GM19025 (cell line): ENCODE measurements at regions not wholly inside any gene's neighbourhood (a gene's known extent, or its start where the extent isn't known, plus 50 kb on each side); places are given as distances from the start of the nearest gene placed in this dataset.
"Not testable (repeated sequence)": the region's sequence is repeated elsewhere in the genome, so short reads cannot be mapped to it uniquely, and the experiment has no call there.

ENCODE experiments used
- ATAC-seq: cut with Tn5 transposase; IDR thresholded peaks from one replicate; pipeline ENCODE4 v1.9.1; 2021; ENCODE audit warnings: mild to moderate bottlenecking, low read depth, moderate library complexity; ENCODE audit not compliant: unreplicated experiment

DNA sequence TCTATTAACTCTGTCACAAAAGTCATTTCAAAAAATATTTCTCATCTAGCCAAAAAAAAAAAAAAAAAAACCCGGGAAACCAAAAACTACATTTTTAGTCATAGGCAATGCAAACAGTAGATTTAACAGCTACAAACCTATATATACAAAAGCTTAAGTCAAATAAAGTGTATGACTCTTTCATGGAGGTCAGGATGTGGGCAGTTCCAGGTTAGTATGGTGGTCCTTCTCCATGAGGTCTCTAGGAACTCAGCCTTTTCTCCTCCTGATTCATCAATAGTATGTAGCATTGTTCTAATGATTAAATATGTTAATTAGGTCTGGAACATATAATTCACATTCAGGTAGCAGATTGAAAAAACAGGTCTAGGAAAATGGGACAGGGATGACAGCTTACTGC, 586.5 kb downstream of the SLC16A7 start:
- no peak for ATAC-seq

DNA sequence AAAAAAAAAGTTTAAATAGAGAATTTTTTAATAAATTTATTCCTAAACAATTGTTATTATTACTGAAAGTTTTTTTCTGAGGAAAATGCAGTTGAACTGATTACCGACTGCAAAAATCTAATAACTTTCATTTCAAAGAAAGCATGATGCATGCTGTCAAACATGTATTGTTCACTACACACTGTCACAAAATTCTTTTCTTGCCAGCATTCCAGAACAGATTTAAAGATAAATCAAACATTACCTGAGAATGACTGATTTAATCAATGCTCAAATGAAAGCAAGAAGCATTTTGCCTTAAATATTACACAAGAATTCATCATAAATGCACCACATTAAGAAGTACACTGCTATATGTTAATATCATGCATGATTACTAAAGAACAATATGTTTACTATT, 588.3 kb downstream of the SLC16A7 start:
- no peak for ATAC-seq

DNA sequence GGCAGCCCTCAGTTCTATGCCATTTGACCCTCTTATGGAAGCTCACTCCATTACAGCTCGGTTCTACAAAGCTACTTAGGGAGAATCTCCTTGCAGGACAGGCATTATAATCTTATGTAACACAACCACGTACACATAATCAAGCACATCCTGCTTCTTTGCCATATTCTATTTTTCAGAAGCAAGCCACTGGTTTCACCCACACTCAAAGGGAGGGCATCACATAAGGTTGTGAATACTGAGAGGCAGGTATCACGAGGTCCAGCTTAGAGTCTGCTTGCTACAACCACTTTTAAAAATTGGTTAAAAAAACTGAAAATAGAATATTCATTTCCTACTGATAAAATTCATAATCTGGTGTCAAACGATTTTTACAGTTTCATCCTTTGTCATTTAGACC, 589.2 kb downstream of the SLC16A7 start:
- ATAC-seq = no peak

DNA sequence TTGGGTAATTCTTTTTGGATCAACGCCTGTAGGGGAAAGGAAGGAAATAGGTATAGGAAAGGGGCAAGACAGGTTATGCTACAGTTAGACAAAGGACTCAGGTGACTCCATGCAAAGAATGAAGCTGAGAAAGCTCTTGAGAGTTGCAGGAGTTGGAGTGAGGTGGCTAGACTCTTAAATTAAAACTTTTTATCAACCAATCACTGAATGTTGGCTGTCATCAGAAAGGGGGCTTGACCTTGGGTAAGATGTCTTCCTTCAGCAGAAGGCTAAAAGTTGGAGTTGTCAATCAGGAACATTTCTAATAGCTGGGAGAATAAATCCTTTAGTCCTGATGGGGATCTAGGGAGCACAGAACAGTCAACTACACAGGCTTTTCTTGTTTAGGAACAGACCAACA, 595.4 kb downstream of the SLC16A7 start:
- no peak for ATAC-seq

DNA sequence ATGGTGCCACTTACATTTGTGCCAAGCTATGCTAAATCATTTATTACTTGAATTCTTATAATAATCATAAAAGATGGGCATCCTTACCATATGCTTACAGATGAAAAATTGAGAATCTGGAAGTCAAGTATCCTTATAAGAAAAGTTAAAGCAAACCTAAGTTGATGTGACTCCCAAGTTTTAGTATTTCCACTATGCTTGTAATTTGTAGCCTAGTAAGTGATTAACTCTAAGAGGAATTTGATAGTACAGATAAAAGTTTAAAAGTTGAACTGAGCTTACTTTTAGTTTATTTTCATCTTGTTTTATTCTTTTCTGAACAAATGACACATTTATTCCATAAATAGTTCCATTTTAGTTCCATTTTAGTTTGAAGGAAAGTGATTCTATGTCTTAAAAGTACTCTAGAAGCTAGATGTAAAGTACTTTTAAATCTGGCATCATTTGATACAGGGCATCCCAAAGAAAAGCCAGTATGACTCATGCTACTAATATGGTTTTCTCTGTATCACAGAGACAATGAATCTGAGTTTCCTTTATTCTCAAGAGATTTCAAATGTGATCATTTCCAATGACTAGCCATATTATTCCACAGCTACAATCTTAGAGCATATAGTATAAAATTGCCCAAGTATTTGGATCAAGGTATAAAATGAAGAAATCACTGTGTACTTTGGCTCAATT, 596.0 kb downstream of the SLC16A7 start:
- ATAC-seq = no peak

- ATAC-seq = no peak
Observed at GRCh38 chr12:60194678-60195077, 598.8 kb downstream of the SLC16A7 start.

GRCh38 chr12:60195483-60195882, 599.7 kb downstream of the SLC16A7 start:
- ATAC-seq = no peak

DNA sequence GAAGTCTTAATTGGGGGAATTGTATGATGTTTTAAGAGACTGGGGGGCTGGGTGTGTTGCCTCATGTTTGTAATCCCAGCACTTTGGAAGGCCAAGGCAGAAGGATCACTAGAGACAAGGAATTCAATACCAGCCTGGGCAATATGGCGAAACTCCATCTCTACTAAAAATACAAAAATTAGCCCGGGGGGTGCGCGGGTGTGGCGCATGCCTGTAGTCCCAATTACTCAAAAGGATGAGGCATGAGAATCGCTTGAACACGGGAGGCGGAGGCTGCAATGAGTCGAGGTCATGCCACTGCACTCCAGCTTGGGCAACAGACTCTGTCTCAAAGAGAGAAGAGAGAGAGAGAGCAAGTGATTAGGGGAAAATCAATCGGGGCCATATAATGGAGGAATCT, 600.5 kb downstream of the SLC16A7 start:
- ATAC-seq = no peak

DNA sequence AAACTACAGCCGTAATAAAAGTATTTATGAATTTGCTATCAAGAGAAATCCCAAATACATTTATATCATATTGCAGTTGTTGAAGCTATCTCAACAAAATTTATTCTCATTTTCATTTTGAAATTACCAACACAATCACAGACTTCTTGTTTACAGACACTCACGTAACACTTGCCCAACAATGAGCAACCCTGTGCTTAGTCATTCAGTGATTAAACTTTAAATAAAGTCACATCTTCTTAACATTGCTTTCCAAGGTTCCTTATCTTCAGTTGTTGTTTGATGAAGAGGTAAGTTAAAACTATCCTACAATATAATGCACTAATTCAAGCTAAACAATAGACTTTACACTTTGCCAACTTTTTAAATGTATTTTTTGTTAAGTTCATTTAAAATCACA, 601.8 kb downstream of the SLC16A7 start:
- ATAC-seq = no peak

DNA sequence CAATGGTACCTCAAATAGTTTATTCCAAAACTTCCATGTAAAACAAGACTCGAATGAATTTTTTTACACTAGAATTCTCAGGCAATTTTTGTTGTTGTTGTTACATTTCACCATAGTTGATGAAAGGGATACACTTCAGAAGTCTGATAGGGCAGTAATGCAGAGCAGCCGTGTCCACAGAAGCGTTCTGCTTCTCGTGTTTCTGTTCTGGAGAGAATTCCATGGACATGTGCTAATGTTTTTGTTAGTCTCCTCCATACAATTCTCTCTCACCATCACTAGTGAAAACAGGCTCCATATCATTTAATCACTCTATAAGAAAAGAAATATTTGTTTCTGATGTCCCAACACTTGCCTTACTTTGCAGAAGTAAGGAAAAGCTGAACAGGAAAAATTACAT, 606.1 kb downstream of the SLC16A7 start:
- ATAC-seq = no peak

GRCh38 chr12:60205500-60205899, 609.7 kb downstream of the SLC16A7 start:
- ATAC-seq = no peak

GRCh38 chr12:60209521-60209920, 613.7 kb downstream of the SLC16A7 start:
- no peak for ATAC-seq

DNA sequence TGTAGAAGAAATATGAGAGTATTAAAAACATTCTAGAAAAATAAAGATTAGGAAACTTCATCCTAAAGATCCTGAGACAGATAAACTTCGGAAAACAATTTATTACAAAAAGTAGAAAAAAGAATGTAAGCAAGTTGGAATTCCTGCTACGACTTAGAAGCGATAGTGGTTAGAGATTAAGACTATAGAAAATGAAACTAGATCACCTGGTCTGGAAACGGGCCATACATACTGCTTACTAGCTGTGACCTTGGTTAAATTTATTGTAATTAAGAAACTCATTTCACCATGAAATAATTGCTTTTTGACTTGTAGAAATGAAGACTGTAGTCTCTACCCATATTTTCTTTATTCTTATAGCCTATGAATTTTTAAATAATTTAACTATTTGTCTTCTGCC, 614.1 kb downstream of the SLC16A7 start:
- no peak for ATAC-seq

DNA sequence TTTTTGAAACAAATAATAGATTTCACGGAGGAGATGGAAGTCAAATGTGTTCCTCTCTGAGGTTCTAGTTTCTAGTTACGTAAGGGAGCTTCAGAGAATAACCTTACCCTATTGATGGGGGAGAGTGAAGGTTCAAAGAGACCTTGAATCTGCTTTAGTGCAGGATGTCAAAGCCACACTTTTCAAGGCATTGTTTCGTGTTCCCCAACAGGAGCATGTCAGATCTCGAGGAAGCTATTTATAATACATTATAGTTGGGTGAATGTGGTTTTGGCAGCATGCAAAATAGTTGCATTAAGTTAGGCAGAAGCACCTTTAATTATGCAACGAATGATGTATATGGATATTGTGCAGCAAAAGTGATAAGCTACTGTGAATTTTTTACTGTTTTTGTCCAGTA, 614.9 kb downstream of the SLC16A7 start:
- ATAC-seq = no peak

DNA sequence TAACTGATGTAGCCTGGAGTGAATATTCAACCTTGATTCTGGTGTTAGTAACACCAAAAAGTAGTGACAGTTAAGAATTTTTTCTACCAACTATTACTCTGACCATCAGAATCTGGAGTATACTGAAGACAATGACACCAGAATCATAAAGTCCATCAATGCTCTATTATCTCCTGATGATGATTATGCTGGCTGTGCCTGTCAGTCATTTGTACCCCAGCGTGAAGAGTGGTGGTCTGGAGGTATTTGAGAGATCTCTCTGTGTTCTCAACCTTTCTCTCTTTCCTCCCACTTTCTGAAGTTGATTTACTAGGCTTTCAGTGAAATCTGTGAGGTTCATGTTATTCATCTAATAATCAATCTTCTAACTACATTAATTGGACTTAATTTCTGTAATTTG, 615.4 kb downstream of the SLC16A7 start:
- ATAC-seq = no peak

GRCh38 chr12:60212159-60213000, 616.6 kb downstream of the SLC16A7 start:
- ATAC-seq = no peak

GRCh38 chr12:60213272-60213671, 617.4 kb downstream of the SLC16A7 start:
- ATAC-seq = not testable (repeated sequence)

DNA sequence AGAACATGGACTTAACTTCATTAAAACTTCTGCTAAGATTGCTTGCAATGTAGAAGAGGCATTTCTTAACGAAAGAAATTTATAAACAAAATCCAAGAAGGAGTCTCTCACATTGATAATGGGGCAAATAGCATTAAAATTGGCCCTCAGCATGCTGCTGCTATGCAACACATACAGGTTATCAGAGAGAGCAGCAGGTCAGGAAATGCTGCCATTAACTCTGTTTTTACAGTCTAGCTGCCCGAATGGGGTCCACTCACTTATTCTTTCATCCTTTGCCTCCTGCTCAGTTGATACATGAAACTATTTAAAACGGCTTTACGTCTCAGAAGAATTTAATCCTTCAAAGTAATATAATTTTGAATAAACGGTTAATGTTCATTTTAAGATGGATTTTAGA, 620.4 kb downstream of the SLC16A7 start:
- no peak for ATAC-seq

DNA sequence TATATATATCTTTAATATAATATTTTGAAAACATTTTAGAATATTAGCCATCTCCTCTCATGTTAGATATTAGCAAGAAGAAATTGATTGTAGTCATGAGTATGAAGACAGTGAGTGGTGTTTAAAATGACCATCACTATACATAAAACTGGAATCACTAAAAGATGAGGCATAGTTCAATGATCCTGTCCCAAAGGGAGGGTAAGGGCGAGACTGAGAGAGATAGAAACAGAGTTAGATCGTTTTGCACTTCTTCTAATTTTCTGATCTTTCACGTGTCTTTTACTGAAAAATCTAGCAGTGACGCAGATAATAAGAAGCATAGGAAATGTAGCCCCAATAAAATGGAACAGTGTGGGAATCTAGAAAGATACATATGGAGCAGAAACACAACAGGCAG, 627.4 kb downstream of the SLC16A7 start:
- no peak for ATAC-seq

DNA sequence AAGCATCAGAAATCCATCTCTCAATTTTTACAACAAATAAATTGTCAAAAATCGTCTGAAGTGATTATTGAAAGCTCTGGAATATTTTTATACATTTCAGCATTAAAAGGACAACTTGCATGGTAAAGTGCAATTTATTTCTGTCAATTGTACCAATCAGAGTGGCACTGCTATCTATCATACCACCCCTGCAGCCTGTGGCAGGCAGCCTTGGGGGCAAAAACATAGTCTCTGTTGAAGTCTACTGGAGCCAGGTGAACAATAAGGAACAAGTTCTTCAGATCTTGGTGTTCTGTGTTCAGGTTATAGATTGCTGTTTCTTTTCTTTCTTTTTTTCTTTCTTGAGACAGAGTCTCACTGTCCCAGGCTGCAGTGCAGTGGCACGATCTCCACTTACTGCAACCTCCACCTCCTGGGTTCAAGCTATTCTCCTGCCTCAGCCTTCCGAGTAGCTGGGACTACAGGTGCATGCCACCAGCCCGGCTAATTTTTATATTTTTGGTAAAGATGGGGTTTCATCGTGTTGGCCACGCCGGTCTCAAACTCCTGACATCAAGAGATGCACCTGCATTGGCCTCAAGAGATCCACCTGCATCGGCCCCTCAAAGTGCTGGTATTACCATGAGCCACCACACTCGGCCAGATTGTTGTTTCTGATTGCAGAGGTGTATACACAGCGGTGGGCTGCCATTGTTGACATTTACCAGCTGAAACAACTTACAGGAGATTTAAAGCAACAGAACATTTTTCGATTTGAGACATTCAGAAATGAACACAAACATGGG, 629.6 kb downstream of the SLC16A7 start:
- ATAC-seq = no peak

DNA sequence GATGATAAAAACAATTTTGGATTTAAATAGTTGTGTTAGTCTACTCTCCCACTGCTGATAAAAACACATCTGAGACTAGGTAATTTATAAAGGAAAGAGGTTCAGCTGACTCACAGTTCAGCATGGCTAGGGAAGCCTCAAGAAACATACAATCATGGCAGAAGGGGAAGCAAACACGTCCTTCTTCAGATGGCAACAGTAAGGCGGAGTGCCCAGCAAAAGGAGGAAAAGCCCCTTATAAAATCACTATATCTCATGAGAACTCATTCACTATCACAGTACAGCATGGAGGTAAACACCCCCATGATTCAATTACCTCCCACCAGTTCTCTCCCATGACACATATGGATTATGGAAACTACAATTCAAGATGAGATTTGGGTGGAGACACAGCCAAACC, 632.1 kb downstream of the SLC16A7 start:
- ATAC-seq = no peak
